ENCODE measurements at regions not wholly inside any gene's neighbourhood (a gene's known extent, or its start where the extent isn't known, plus 50 kb on each side); places are given as distances from the start of the nearest gene placed in this dataset.
"Not testable (repeated sequence)": the region's sequence is repeated elsewhere in the genome, so short reads cannot be mapped to it uniquely, and the experiment has no call there.

GRCh38 chr2:242130682-242131081, 261.2 kb downstream of the RTP5 start:
- H3K36me3 ChIP-seq; H3K27ac ChIP-seq; H3K4me1 ChIP-seq; DNase-seq; intact Hi-C loops (cut with DNase I); H3K27me3 ChIP-seq; H3K4me3 ChIP-seq; H3K9me3 ChIP-seq; ATAC-seq: not testable (repeated sequence)

- H3K27ac ChIP-seq; H3K4me3 ChIP-seq; ATAC-seq; DNase-seq; H3K27me3 ChIP-seq; H3K9me3 ChIP-seq; intact Hi-C loops (cut with DNase I); H3K36me3 ChIP-seq; H3K4me1 ChIP-seq: not testable (repeated sequence)
Observed at GRCh38 chr2:242159921-242160320, 290.4 kb downstream of the RTP5 start.

GRCh38 chr2:242165115-242165514, 295.6 kb downstream of the RTP5 start:
- H3K4me1 ChIP-seq; H3K9me3 ChIP-seq; DNase-seq; ATAC-seq; intact Hi-C loops (cut with DNase I); H3K36me3 ChIP-seq; H3K4me3 ChIP-seq; H3K27ac ChIP-seq; H3K27me3 ChIP-seq: not testable (repeated sequence)

GRCh38 chr2:242171290-242171689, 301.8 kb downstream of the RTP5 start:
- H3K36me3 ChIP-seq; H3K27me3 ChIP-seq; intact Hi-C loops (cut with DNase I); H3K4me3 ChIP-seq; H3K9me3 ChIP-seq; ATAC-seq; H3K27ac ChIP-seq; DNase-seq; H3K4me1 ChIP-seq: not testable (repeated sequence)
